NB4 (cell line): ENCODE measurements at regions not wholly inside any gene's neighbourhood (a gene's known extent, or its start where the extent isn't known, plus 50 kb on each side); places are given as distances from the start of the nearest gene placed in this dataset.
A peak's percentile ranks its signal among the peaks of the same experiment; 100 is the strongest.

Experiments used
- DNase-seq: peaks from one replicate; pipeline ENCODE4 v3.0.0; 2010; ENCODE audit warnings: low read depth
- H3K4me3 ChIP-seq: one replicate; pipeline ENCODE4 v1.5.1; 2011; ENCODE audit warnings: mild to moderate bottlenecking, low read depth, low read length, moderate library complexity
- CTCF ChIP-seq: IDR thresholded peaks from one replicate; pipeline ENCODE4 v1.5.1; 2012; ENCODE audit warnings: low read depth, low read length
- MAX ChIP-seq: IDR thresholded peaks from 2 replicates; pipeline ENCODE4 v1.6.1; 2011; ENCODE audit warnings: low read depth, low read length
- MYC ChIP-seq: IDR thresholded peaks from 2 replicates; pipeline ENCODE4 v1.6.1; 2011; ENCODE audit warnings: low read depth, low read length
- POLR2A ChIP-seq: IDR thresholded peaks from 2 replicates; pipeline ENCODE4 v1.6.1; 2011; ENCODE audit warnings: mild to moderate bottlenecking; ENCODE audit not compliant: insufficient read length; ENCODE audit errors: extremely low read depth

- DNase-seq: peak; percentile 17
These were observed 112.9 kb downstream of the ZBTB18 start for GRCh38 chr1:244163861-244164510.

GRCh38 chr1:244164511-244164890 is 113.4 kb downstream of the ZBTB18 start:
- TF ChIP-seq POLR2A (no peak), CTCF (no peak), MAX (no peak), MYC (no peak)
- no peak for DNase-seq
- no peak overlapping the region for H3K4me3 ChIP-seq

More at GRCh38 chr1:244163861-244164510, 112.9 kb downstream of the ZBTB18 start:
- no peak overlapping the region for H3K4me3 ChIP-seq
- TF ChIP-seq MAX (no peak), CTCF (no peak), POLR2A (no peak), MYC (no peak)

- H3K4me3 ChIP-seq: no peak overlapping the region
- TF ChIP-seq MYC (no peak), POLR2A (no peak), MAX (no peak), CTCF (no peak)
- no peak for DNase-seq
These were observed 113.9 kb downstream of the ZBTB18 start for GRCh38 chr1:244165021-244165420.

- DNase-seq: no peak
- TF ChIP-seq CTCF (no peak), POLR2A (no peak), MYC (no peak), MAX (no peak)
- no peak overlapping the region for H3K4me3 ChIP-seq
These were observed 114.6 kb downstream of the ZBTB18 start for GRCh38 chr1:244165701-244166100.

DNA sequence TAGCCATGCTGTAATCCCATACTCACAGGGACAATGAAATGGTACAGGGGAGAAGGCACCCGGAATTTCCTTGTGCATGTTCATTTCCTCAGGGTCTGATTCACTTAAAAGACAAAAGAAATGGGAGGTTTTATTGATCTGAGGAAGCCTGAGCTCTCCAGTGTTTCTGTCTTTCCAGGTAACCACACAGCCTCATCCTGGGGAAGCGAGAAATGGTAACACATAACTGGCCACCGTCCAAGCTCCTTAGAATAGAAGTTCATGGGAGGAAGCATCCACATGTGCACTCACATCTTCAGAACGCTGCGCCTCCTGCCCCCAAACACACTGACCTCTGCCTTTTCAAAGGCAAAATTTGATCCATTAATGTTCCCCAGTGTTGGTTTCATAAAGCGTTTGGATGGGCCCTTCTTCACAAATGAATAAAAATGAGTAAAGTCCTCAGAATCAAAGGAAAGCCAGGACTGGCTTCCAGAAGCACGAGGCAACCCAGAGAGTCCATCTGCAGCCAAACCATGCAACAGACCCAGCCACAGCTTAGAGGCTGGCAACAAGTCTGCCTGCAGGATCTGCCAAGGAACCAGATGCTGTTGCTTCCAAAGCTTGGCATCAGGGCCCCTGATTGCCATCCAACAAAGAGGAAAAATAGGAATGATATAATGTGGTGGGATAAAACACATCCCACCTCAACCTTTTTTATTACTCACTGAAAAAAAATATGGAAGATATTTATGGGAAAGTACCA is 120.3 kb downstream of the ZBTB18 start:
- no peak overlapping the region for H3K4me3 ChIP-seq
- TF ChIP-seq POLR2A: no peak
- TF ChIP-seq MAX: no peak
- no peak for TF ChIP-seq MYC
- no peak for TF ChIP-seq CTCF
- DNase-seq: no peak
